Nephron (organoid): ENCODE measurements at regions not wholly inside any gene's neighbourhood (a gene's known extent, or its start where the extent isn't known, plus 50 kb on each side); places are given as distances from the start of the nearest gene placed in this dataset.
"Not testable (repeated sequence)": the region's sequence is repeated elsewhere in the genome, so short reads cannot be mapped to it uniquely, and the experiment has no call there.

Source experiments
- H3K27ac Mint-ChIP-seq, 3 experiments: 2 replicates each; pipeline ENCODE4 v1.8.0; 2020; ENCODE audit warnings: mixed read lengths in 3 of 3, mild to moderate bottlenecking in 2 of 3, moderate library complexity in 1 of 3
- H3K27me3 Mint-ChIP-seq: 2 replicates; pipeline ENCODE4 v1.8.0; 2021; ENCODE audit warnings: low read depth, mild to moderate bottlenecking, moderate library complexity, mixed read lengths
- H3K36me3 Mint-ChIP-seq: 2 replicates; pipeline ENCODE4 v1.8.0; 2020; ENCODE audit warnings: low read depth, mixed read lengths
- H3K4me1 Mint-ChIP-seq: 2 replicates; pipeline ENCODE4 v1.8.0; 2020; ENCODE audit warnings: mixed read lengths
- H3K4me3 Mint-ChIP-seq, 3 experiments: 2 replicates each; pipeline ENCODE4 v1.8.0; 2020; ENCODE audit warnings: mild to moderate bottlenecking in 3 of 3, mixed read lengths in 3 of 3, moderate library complexity in 2 of 3
- H3K9me3 Mint-ChIP-seq: 2 replicates; pipeline ENCODE4 v1.8.0; 2020; ENCODE audit warnings: mixed read lengths
- TF ChIP-seq, protein P1 (sequence below), 3 experiments: fragments of 200-600 bp; sonication (generic); IDR thresholded peaks; one replicate each; pipeline ENCODE4 v1.5.0; 2021; ENCODE audit warnings: antibody characterized with exemption in 3 of 3; ENCODE audit not compliant: unreplicated experiment in 3 of 3

DNA sequence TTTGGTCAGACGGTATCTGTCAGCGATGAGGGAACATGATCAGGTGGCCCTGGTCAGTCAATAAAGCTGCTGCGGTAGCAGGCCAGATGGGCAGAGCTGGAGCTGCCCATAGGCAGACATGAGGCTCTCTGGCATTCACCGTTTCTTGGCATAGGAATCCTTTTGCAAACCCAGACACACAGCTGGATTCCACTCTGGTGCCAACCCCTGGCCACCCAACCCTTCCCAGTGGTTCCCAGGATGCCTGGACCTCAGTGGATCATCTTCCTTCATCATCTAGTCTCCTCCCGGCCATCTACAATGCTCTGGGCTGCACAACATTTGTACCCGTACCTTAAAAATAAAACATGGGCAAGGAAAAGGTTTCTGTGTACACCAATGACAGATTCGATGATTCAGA lies 68.3 kb upstream of the ACTRT2 start:
- H3K9me3 Mint-ChIP-seq: peaks cover 45% of the 10 kb centered on the region
- H3K4me3 Mint-ChIP-seq: no peak overlapping the region
- no peak overlapping the region for H3K27ac Mint-ChIP-seq
- TF ChIP-seq, protein P1, sequence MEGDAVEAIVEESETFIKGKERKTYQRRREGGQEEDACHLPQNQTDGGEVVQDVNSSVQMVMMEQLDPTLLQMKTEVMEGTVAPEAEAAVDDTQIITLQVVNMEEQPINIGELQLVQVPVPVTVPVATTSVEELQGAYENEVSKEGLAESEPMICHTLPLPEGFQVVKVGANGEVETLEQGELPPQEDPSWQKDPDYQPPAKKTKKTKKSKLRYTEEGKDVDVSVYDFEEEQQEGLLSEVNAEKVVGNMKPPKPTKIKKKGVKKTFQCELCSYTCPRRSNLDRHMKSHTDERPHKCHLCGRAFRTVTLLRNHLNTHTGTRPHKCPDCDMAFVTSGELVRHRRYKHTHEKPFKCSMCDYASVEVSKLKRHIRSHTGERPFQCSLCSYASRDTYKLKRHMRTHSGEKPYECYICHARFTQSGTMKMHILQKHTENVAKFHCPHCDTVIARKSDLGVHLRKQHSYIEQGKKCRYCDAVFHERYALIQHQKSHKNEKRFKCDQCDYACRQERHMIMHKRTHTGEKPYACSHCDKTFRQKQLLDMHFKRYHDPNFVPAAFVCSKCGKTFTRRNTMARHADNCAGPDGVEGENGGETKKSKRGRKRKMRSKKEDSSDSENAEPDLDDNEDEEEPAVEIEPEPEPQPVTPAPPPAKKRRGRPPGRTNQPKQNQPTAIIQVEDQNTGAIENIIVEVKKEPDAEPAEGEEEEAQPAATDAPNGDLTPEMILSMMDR (IDR thresholded peaks at IDR 0.05; ENCODE audit: unreplicated experiment in 3 of 3): no peak
- peaks cover 5% of the 10 kb centered on the region for H3K36me3 Mint-ChIP-seq
- peaks cover 12% of the 10 kb centered on the region for H3K27me3 Mint-ChIP-seq
- peaks cover 5% of the 10 kb centered on the region for H3K4me1 Mint-ChIP-seq

GRCh38 chr1:2953688-2954285 lies 67.5 kb upstream of the ACTRT2 start:
- peaks cover 5% of the 10 kb centered on the region for H3K36me3 Mint-ChIP-seq
- H3K4me3 Mint-ChIP-seq: no peak overlapping the region
- peaks cover 5% of the 10 kb centered on the region for H3K4me1 Mint-ChIP-seq
- H3K27me3 Mint-ChIP-seq: peaks cover 5% of the 10 kb centered on the region
- TF ChIP-seq, protein P1 (IDR thresholded peaks at IDR 0.05; ENCODE audit: unreplicated experiment in 3 of 3): no peak
- peaks cover 50% of the 10 kb centered on the region for H3K9me3 Mint-ChIP-seq
- no peak overlapping the region for H3K27ac Mint-ChIP-seq

GRCh38 chr1:2955652-2956051 lies 65.6 kb upstream of the ACTRT2 start:
- Mint-ChIP-seq H3K27ac (no peak overlapping the region), H3K36me3 (peaks cover 5% of the 10 kb centered on the region), H3K4me3 (no peak overlapping the region), H3K9me3 (peaks cover 58% of the 10 kb centered on the region), H3K4me1 (peaks cover 5% of the 10 kb centered on the region), H3K27me3 (peaks cover 5% of the 10 kb centered on the region)
- TF ChIP-seq, protein P1 (IDR thresholded peaks at IDR 0.05; ENCODE audit: unreplicated experiment in 3 of 3): no peak

DNA sequence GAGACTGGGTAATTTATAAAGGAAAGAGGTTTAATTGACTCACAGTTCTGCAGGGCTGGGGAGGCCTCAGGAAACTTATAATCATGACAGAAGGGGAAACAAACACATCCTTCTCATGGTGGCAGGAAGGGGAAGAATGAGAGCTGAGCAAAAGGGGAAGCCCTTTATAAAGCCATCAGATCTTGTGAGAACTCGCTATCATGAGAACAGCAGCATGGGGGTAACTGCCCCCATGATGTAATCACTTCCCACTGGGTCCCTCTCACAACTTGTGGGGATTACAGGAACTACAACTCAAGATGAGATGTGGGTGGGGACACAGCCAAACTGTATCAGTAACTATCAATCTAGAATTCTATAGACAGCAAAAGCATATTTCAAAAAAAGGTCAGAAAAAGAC lies 64.7 kb upstream of the ACTRT2 start:
- Mint-ChIP-seq H3K27ac (no peak overlapping the region), H3K4me1 (peaks cover 4% of the 10 kb centered on the region), H3K4me3 (no peak overlapping the region), H3K27me3 (peaks cover 5% of the 10 kb centered on the region), H3K36me3 (peaks cover 5% of the 10 kb centered on the region), H3K9me3 (peaks cover 56% of the 10 kb centered on the region)
- TF ChIP-seq, protein P1 (IDR thresholded peaks at IDR 0.05; ENCODE audit: unreplicated experiment in 3 of 3): no peak

DNA sequence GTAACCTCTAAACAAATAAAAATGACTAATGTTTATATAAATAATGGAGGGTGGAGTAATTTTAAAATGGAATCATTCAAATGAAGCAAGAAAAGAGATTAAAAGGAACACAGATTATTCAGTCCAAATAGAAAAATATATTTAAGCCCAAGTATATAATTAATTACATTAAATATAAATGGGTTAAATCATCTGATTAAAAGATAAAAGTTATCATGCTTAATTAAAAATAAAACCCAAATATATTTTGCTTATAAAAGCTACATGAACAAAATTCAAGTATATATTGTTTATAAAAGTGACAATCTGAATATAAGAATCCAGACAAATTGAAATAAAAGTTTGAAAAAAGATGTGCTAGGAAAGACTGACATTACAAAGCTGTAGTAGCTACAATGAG lies 63.9 kb upstream of the ACTRT2 start:
- no peak overlapping the region for H3K27ac Mint-ChIP-seq
- H3K36me3 Mint-ChIP-seq: peaks cover 5% of the 10 kb centered on the region
- H3K4me3 Mint-ChIP-seq: no peak overlapping the region
- peaks cover 11% of the 10 kb centered on the region for H3K27me3 Mint-ChIP-seq
- TF ChIP-seq, protein P1 (IDR thresholded peaks at IDR 0.05; ENCODE audit: unreplicated experiment in 3 of 3): no peak
- H3K9me3 Mint-ChIP-seq: peaks cover 53% of the 10 kb centered on the region
- no peaks in the 10 kb centered on the region for H3K4me1 Mint-ChIP-seq

- not testable (repeated sequence) for H3K27me3 Mint-ChIP-seq, H3K4me1 Mint-ChIP-seq, H3K36me3 Mint-ChIP-seq, H3K4me3 Mint-ChIP-seq, H3K27ac Mint-ChIP-seq
- H3K9me3 Mint-ChIP-seq: peaks cover 39% of the 10 kb centered on the region
Measured at GRCh38 chr1:2959881-2960280, 61.4 kb upstream of the ACTRT2 start.
